ENCODE measurements at regions not wholly inside any gene's neighbourhood (a gene's known extent, or its start where the extent isn't known, plus 50 kb on each side); places are given as distances from the start of the nearest gene placed in this dataset.

DNA sequence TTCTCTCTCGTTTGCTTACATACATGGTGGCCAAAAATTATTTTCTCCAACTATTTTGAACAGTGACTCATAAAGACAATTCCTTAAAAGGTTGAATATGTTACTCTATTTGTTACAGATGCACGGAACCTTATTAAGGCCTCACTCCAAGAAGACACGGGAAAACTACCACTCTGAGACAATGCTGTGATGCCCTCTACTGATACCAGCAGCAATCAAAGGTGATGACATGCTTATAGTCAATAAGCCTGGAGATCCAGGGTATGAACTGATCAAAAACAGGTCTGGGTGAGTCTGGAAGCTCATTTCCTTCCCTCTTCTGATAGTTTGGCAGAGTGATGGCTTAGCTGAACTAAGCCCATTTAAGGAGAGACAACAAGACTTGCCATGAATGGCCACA lies 563.0 kb downstream of the LRRIQ3 start:
- no peak for DNase-seq

DNA sequence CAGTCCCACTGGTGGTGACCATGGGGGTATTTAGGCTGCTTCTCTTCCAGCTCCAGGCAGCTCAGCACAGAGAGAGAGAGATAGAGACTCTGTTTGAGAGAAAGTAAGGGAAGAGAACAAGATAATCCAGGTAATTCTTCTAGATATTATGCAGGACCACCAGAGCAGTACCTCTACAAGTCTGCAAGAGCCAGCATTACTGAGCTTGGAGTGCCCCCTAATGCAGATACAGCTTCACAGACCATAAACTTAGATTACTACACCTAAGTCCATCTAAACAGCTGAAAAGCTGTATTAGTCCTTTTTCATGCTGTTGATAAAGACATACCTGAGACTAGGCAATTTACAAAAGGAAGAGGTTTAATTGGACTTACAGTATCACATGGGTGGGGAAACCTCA lies 570.3 kb downstream of the LRRIQ3 start:
- DNase-seq, result no peak

DNA sequence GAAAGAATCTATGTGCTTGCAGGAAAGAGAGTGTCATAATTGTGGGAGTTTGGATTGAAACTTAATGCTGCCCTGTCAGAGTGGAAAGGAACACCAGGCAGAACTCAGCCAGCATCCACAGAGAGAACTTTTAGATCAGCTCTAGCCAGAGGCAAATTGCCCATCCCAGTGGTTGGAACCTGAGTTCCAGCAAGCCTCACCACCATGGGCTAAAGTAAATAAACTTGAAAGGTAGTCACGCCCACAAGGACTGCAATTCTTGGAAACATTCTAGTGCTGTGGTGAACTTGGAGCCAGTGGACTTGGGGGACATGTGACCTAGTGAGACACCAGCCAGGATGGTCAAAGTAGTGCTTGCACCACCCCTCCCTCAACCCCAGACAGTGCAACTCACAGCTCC lies 571.6 kb downstream of the LRRIQ3 start:
- no peak for DNase-seq

DNA sequence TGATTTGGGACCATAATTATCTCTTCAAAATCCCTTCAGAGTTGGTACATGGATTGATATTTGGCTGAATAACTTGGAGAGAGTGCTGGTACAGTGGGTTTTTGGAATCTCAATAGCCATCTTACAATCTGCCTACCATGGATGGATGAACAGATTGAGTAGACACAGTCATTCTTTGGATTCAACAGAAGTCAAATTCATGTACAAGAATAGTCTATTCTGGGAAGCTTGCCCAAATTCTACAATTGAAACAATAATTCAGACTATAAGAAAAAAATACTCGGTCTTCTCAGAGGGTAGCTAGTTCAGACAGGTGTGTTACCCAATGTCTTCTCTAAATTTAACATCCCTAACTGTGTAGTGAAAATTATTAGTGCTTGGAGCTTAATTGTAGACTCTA lies 574.0 kb downstream of the LRRIQ3 start:
- DNase-seq, result no peak

DNA sequence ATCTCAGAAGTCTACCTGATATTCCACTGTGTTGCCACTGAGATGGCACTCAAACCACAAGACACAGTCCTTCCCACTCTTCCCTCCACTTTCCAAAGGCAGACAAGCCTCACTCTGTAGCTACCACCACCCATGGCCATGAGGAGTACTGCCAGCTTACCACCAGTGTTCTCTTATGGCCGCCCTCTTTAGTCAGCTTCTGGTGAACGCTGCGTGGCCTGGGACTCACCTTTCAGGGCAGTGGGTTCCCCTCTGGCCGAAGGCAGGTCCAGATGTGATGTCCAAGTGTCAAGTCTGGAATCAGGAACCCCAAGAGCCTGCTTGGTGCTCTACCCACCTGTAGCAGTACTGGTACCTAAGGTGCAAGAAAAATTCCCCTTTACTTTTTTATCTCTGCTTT lies 580.8 kb downstream of the LRRIQ3 start:
- DNase-seq, result no peak

GRCh38 chr1:73611681-73612080 lies 586.3 kb downstream of the LRRIQ3 start:
- DNase-seq, result no peak

DNA sequence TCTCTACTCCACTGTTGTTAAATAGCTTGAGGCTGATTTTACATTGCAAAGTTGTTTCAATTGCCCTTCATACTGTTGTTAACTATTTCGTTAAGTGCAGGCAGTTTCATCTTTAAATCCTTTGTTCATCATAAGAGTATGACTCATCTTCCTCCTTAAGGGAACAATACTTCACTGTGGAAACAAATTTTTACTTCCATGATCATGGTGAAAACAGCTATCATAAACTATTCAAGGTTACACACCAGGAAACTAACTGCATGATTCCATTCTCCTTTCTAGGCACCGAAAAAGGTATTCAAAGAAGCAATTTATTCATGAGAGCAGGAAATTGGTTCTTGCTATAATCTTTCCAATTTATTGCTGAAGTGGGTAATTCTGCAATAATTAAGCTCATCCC lies 593.2 kb downstream of the LRRIQ3 start:
- DNase-seq, result no peak

- DNase-seq, result no peak
Measured at GRCh38 chr1:73604211-73604610, 593.8 kb downstream of the LRRIQ3 start.

GRCh38 chr1:73593804-73594203 lies 604.2 kb downstream of the LRRIQ3 start:
- no peak for DNase-seq

GRCh38 chr1:73593364-73593763 lies 604.6 kb downstream of the LRRIQ3 start:
- DNase-seq, result no peak

GRCh38 chr1:73587080-73587479 lies 610.9 kb downstream of the LRRIQ3 start:
- DNase-seq, result no peak

- DNase-seq, result no peak
Measured at GRCh38 chr1:73577206-73577605, 620.8 kb downstream of the LRRIQ3 start.

GRCh38 chr1:73576083-73576482 lies 621.9 kb downstream of the LRRIQ3 start:
- no peak for DNase-seq

DNA sequence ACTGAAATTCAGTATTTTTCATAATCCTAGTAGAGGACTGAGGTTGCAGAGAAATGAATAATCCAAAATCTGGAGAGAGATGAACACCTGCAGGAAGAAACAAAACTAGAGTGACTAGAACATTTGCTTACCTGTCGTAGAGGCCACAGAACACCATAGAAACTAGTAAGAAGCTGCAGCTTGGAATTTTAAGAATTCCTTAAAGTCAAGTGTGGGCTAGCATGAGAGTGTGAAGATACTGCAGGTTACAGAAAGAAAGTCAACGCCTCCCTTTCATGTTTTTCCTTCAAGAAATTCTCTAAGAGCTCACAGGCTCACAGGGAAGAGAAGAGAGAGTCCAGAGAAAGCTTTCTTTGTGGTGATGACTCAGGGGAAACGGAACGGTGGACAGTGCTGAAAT lies 633.7 kb downstream of the LRRIQ3 start:
- DNase-seq, result no peak

DNA sequence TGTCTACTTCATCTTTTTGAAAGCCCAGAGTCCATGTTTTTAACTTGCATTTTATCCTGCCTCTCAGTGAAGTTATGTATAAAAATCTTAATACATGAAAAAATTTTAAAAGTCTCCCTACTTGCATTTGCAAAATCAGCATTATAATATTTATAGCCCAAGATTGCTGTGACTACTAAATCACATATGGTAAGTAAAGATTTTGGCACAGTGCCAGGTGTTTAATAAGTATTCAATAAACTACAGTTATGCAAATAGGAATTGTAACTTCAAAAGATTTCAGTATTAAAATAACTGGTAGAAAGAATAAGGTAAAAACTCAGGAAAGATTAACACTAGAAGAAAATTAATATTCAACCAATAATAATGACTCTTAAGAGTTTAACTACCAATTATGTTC lies 641.7 kb downstream of the LRRIQ3 start:
- no peak for DNase-seq

- no peak for DNase-seq
Measured at GRCh38 chr1:73537400-73537799, 660.6 kb downstream of the LRRIQ3 start.

- DNase-seq, result no peak
Measured at GRCh38 chr1:73517603-73518191, 680.3 kb downstream of the LRRIQ3 start.

- no peak for DNase-seq
Measured at GRCh38 chr1:73516451-73516850, 681.5 kb downstream of the LRRIQ3 start.

DNA sequence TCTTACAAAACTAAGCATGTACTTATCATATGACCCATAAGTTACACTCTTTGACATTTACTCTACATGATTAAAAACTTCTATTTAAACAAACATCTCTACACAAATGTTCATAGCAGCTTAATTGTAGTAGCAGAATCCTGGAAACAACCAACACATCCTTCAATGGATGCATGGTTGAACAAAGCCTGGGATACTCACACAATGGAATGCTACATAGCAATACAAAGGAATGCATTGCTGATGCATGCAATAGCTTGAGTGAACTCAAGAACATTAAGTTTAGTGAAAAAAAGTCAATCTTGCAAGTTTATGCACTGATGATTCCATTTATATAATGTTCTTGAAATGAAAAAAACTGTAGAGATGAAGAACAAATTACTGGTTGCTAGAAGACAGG lies 686.9 kb downstream of the LRRIQ3 start:
- DNase-seq, result no peak

- DNase-seq, result no peak
Measured at GRCh38 chr1:73500154-73500553, 697.8 kb downstream of the LRRIQ3 start.

DNA sequence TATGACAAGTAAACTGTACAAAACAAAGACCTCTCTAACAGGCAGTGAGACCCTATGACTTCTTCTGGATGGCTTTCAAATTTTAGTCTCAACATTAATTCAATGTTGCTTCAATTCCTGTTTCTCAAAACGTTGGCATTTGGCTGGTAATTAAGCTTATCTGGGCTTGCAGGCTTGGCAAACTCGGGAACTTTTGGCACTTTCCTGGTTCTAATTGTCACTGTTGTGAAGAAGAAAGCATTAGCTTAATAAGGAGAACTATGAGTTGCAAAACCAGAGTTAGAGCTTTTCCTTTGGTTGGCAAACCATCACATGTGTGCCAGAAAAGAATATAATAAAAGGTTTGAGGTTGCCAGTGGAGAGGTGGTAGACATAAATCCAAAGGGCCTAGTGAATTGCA lies 698.3 kb downstream of the LRRIQ3 start:
- DNase-seq, result no peak

DNA sequence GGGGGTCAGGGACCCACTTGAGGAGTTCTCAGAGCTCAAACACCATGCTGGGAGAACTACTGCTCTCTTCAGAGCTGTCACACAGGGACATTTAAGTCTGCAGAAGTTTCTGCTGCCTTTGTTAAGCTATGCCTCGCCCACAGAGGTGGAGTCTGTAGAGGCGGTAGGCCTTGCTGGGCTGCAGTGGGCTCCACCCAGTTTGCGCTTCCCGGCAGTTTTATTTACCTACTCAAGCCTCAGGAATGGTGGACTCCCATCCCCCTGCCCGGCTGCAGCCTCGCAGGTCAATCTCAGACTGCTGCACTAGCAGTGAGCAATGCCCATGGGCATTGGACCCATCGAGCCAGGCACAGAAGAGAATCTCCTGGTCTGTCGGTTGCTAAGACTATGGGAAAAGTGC lies 706.4 kb downstream of the LRRIQ3 start:
- DNase-seq, result no peak

- no peak for DNase-seq
Measured at GRCh38 chr1:73475316-73475870, 722.6 kb downstream of the LRRIQ3 start.

DNA sequence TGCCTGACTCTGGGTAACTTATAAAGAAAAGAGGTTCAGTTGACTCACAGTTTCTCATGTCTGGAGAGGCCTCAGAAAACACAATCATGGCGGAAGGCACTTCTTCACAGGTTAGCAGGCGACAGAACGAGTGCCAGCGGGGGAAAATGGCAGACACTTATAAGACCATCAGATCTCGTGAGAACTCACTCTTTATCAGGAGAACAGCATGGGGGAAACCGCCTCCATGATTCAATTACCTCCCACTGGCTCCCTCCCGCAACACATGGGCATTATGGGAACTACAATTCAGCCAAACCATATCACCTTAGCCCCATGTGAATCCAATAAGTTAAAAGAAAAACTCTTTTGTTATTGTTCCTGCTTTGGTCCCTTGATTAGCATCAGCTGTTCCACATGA lies 725.2 kb downstream of the LRRIQ3 start:
- DNase-seq, result no peak

DNA sequence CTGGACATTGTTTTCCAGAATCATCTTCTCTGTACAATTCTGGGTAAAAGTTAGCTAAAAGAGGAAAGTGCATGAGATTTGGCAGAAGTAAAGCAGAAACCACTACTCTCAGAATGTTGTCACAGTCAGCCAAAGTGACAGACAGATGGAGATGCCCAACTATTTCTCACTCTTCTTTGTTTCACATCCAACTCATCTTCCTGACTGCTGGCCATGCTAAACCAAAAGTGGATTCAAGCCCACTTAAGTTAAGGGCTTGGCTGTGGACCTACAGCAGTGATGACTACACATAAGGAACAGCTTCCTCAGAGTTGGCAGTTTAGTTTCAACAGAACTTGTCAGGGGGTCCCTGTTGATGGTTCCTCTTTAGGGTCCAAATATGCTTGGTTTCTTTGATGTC lies 730.2 kb downstream of the LRRIQ3 start:
- DNase-seq, result no peak

GRCh38 chr1:73463873-73464272 lies 734.1 kb downstream of the LRRIQ3 start:
- DNase-seq, result no peak
